B cell (primary cell): ENCODE measurements at regions not wholly inside any gene's neighbourhood (a gene's known extent, or its start where the extent isn't known, plus 50 kb on each side); places are given as distances from the start of the nearest gene placed in this dataset.

Experiments used
- EZH2 ChIP-seq: IDR thresholded peaks from 2 replicates; pipeline ENCODE4 v1.6.1; 2012; ENCODE audit warnings: borderline replicate concordance, low read depth, mild to moderate bottlenecking, moderate library complexity, low read length; ENCODE audit not compliant: insufficient read depth, poor library complexity, severe bottlenecking
- TF ChIP-seq, protein P1 (sequence below): fragments of 200-600 bp; IDR thresholded peaks from one replicate; pipeline ENCODE4 v1.8.0; 2022; ENCODE audit warnings: antibody characterized with exemption, mild to moderate bottlenecking

DNA sequence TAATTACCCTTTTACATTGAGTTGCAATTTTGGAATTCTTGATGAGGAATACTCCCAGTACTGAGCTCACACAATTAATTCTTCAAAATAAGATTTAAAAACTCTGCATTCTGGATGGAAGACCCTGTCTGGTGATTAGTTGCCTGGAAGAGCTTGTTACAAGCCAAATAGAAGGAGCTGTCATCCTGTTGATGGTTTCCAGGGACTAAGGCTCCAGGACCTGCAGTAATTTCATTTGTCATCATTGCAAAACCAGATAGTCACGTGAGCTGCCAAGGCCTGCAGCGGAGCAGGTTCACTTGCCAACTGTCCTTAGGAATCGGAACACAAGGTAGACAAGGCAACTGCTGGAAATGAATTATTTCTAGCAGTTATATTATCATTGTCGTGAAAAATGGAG, 597.7 kb downstream of the CCDC171 start:
- TF ChIP-seq, protein P1, sequence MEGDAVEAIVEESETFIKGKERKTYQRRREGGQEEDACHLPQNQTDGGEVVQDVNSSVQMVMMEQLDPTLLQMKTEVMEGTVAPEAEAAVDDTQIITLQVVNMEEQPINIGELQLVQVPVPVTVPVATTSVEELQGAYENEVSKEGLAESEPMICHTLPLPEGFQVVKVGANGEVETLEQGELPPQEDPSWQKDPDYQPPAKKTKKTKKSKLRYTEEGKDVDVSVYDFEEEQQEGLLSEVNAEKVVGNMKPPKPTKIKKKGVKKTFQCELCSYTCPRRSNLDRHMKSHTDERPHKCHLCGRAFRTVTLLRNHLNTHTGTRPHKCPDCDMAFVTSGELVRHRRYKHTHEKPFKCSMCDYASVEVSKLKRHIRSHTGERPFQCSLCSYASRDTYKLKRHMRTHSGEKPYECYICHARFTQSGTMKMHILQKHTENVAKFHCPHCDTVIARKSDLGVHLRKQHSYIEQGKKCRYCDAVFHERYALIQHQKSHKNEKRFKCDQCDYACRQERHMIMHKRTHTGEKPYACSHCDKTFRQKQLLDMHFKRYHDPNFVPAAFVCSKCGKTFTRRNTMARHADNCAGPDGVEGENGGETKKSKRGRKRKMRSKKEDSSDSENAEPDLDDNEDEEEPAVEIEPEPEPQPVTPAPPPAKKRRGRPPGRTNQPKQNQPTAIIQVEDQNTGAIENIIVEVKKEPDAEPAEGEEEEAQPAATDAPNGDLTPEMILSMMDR = no peak
- TF ChIP-seq EZH2 = no peak
